ENCODE measurements at regions not wholly inside any gene's neighbourhood (a gene's known extent, or its start where the extent isn't known, plus 50 kb on each side); places are given as distances from the start of the nearest gene placed in this dataset.

DNA sequence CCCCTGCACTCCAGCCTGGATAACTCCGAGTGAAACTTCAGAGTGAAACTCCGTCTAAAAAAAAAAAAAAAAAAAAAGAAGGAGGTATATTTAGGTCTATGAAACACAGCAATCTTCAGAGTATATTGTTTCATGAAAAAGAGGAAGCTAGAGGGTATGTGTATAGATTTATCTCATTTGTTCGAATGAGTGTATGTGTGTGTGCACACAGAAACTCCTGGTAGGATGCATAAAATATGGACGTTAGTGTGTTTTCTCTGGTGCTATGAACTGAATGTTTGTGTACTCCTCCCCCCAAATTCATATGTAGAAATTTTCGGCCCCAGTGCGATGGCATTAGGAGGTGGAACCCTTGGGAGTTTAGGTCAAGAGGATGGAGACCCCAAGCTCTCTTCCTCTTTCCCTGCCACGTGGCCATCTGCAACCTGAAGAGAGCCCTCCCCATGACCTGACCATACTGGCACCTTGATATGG, 98.6 kb upstream of the KLF13 start:
- no peaks in the 10 kb centered on the region for H3K27me3 ChIP-seq (ENCODE audit: insufficient read depth, low read length)
- peak overlapping the region; percentile 80 for H3K4me3 ChIP-seq (ENCODE audit: low read depth, low read length, poor library complexity, severe bottlenecking)
- peaks cover 16% of the 10 kb centered on the region for H3K79me2 ChIP-seq (ENCODE audit: insufficient read depth, low read length)
- H3F3A ChIP-seq (ENCODE audit: insufficient read depth, low read length): no peaks in the 10 kb centered on the region
- H3K4me2 ChIP-seq (ENCODE audit: low read length): peak overlapping the region; percentile 79
- no peaks in the 10 kb centered on the region for H3K9me2 ChIP-seq (ENCODE audit: low read depth, low read length)
- TF ChIP-seq EZH2 (IDR thresholded peaks at IDR 0.05; ENCODE audit: borderline replicate concordance, low read length) (no peak), CTCF (IDR thresholded peaks at IDR 0.05; ENCODE audit: low read length) (no peak)
- peak overlapping the region; percentile 78 for H3K9ac ChIP-seq (ENCODE audit: low read length)
- H3K36me3 ChIP-seq (ENCODE audit: insufficient read depth, low read length): peaks cover 58% of the 10 kb centered on the region
- H4K20me1 ChIP-seq (ENCODE audit: insufficient read depth, low read length): no peaks in the 10 kb centered on the region
- peak overlapping the region; percentile 97 for H3K27ac ChIP-seq (ENCODE audit: low read depth, low read length, poor library complexity, severe bottlenecking)
- 0 out of 2 replicates have a peak, but pooled peaks cover 3% of the 10 kb centered on the region for H3K9me3 ChIP-seq (ENCODE audit: low read length)
- H2AFZ ChIP-seq (ENCODE audit: low read length): no peak overlapping the region
- H3K4me1 ChIP-seq (ENCODE audit: insufficient read depth, low read length, severe bottlenecking): peaks cover 88% of the 10 kb centered on the region

- TF ChIP-seq CTCF (IDR thresholded peaks at IDR 0.05; ENCODE audit: low read length) (no peak), EZH2 (IDR thresholded peaks at IDR 0.05; ENCODE audit: borderline replicate concordance, low read length) (no peak)
- H3K27me3 ChIP-seq (ENCODE audit: insufficient read depth, low read length): no peaks in the 10 kb centered on the region
- peak overlapping the region; percentile 79 for H3K4me2 ChIP-seq (ENCODE audit: low read length)
- H3K9ac ChIP-seq (ENCODE audit: low read length): peak overlapping the region; percentile 78
- no peaks in the 10 kb centered on the region for H3F3A ChIP-seq (ENCODE audit: insufficient read depth, low read length)
- peak overlapping the region; percentile 97 for H3K27ac ChIP-seq (ENCODE audit: low read depth, low read length, poor library complexity, severe bottlenecking)
- H3K4me1 ChIP-seq (ENCODE audit: insufficient read depth, low read length, severe bottlenecking): peaks cover 76% of the 10 kb centered on the region
- H4K20me1 ChIP-seq (ENCODE audit: insufficient read depth, low read length): no peaks in the 10 kb centered on the region
- 0 out of 2 replicates have a peak, but pooled peaks cover 3% of the 10 kb centered on the region for H3K9me3 ChIP-seq (ENCODE audit: low read length)
- peaks cover 46% of the 10 kb centered on the region for H3K36me3 ChIP-seq (ENCODE audit: insufficient read depth, low read length)
- peak overlapping the region; percentile 80 for H3K4me3 ChIP-seq (ENCODE audit: low read depth, low read length, poor library complexity, severe bottlenecking)
- no peaks in the 10 kb centered on the region for H3K9me2 ChIP-seq (ENCODE audit: low read depth, low read length)
- H3K79me2 ChIP-seq (ENCODE audit: insufficient read depth, low read length): peaks cover 16% of the 10 kb centered on the region
- no peak overlapping the region for H2AFZ ChIP-seq (ENCODE audit: low read length)
Measured at GRCh38 chr15:31228980-31229826, 97.4 kb upstream of the KLF13 start.

GRCh38 chr15:31230630-31231485, 95.8 kb upstream of the KLF13 start:
- Histone ChIP-seq H3F3A (ENCODE audit: insufficient read depth, low read length) (no peaks in the 10 kb centered on the region), H3K9ac (ENCODE audit: low read length) (peak overlapping the region; percentile 78), H3K9me3 (ENCODE audit: low read length) (0 out of 2 replicates have a peak, but pooled peaks cover 3% of the 10 kb centered on the region), H3K4me1 (ENCODE audit: insufficient read depth, low read length, severe bottlenecking) (peaks cover 68% of the 10 kb centered on the region), H2AFZ (ENCODE audit: low read length) (no peak overlapping the region), H3K27me3 (ENCODE audit: insufficient read depth, low read length) (no peaks in the 10 kb centered on the region), H3K36me3 (ENCODE audit: insufficient read depth, low read length) (peaks cover 30% of the 10 kb centered on the region), H3K27ac (ENCODE audit: low read depth, low read length, poor library complexity, severe bottlenecking) (peak overlapping the region; percentile 97), H3K79me2 (ENCODE audit: insufficient read depth, low read length) (peaks cover 16% of the 10 kb centered on the region), H3K4me2 (ENCODE audit: low read length) (peak overlapping the region; percentile 79), H3K9me2 (ENCODE audit: low read depth, low read length) (no peaks in the 10 kb centered on the region), H3K4me3 (ENCODE audit: low read depth, low read length, poor library complexity, severe bottlenecking) (peak overlapping the region; percentile 80), H4K20me1 (ENCODE audit: insufficient read depth, low read length) (no peaks in the 10 kb centered on the region)
- TF ChIP-seq EZH2 (IDR thresholded peaks at IDR 0.05; ENCODE audit: borderline replicate concordance, low read length) (no peak), CTCF (IDR thresholded peaks at IDR 0.05; ENCODE audit: low read length) (no peak)

Data from OCI-LY1 (cell line).